ENCODE measurements at regions not wholly inside any gene's neighbourhood (a gene's known extent, or its start where the extent isn't known, plus 50 kb on each side); places are given as distances from the start of the nearest gene placed in this dataset.

DNA sequence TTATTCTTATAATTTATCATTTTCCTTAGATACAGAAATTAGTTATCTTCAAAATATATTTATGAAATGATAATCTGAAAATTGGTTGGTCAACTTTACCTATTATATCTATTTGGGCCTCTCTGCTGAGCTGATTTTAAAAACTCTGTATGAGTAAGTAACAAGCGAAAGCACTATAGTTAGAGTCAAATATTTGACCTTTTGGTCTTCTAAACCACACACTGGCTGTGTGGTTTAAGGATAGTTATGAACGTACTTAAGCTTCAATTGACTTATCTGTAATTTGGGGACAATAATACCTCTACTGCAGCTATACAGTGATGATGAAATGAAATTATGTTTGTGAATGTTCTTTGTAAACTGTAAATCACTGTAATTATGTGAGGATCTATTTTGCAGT is 763.9 kb upstream of the GRM7 start:
- TF ChIP-seq, protein P1, sequence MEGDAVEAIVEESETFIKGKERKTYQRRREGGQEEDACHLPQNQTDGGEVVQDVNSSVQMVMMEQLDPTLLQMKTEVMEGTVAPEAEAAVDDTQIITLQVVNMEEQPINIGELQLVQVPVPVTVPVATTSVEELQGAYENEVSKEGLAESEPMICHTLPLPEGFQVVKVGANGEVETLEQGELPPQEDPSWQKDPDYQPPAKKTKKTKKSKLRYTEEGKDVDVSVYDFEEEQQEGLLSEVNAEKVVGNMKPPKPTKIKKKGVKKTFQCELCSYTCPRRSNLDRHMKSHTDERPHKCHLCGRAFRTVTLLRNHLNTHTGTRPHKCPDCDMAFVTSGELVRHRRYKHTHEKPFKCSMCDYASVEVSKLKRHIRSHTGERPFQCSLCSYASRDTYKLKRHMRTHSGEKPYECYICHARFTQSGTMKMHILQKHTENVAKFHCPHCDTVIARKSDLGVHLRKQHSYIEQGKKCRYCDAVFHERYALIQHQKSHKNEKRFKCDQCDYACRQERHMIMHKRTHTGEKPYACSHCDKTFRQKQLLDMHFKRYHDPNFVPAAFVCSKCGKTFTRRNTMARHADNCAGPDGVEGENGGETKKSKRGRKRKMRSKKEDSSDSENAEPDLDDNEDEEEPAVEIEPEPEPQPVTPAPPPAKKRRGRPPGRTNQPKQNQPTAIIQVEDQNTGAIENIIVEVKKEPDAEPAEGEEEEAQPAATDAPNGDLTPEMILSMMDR (IDR thresholded peaks at IDR 0.05), result no peak
- TF ChIP-seq POLR2A (IDR thresholded peaks at IDR 0.05), result no peak
